GM23338 (cell line): ENCODE measurements at regions not wholly inside any gene's neighbourhood (a gene's known extent, or its start where the extent isn't known, plus 50 kb on each side); places are given as distances from the start of the nearest gene placed in this dataset.

ENCODE experiments used
- CTCF ChIP-seq, 2 experiments: fragments of 200-600 bp in 1 of 2; sonication (generic) in 1 of 2; conservative IDR thresholded peaks; 2 replicates each; pipeline versions ENCODE4 v1.5.1 to v1.6.1; 2016 to 2017; ENCODE audit warnings: antibody characterized with exemption in 2 of 2, low read depth in 2 of 2, mild to moderate bottlenecking in 2 of 2, moderate library complexity in 1 of 2
- EZH2 ChIP-seq: fragments of 200-600 bp; sonication (generic); IDR thresholded peaks from one replicate; pipeline ENCODE4 v1.8.0; 2017; ENCODE audit warnings: antibody characterized with exemption, mild to moderate bottlenecking, low read depth; ENCODE audit not compliant: unreplicated experiment
- EZH2phosphoT487 ChIP-seq: fragments of 200-600 bp; sonication (generic); IDR thresholded peaks from one replicate; pipeline ENCODE4 v1.8.1; 2018; ENCODE audit warnings: antibody characterized with exemption; ENCODE audit not compliant: unreplicated experiment
- POLR2AphosphoS5 ChIP-seq: IDR thresholded peaks from 2 replicates; pipeline ENCODE4 v1.6.1; 2016; ENCODE audit warnings: antibody characterized with exemption, low read depth
- REST ChIP-seq: IDR thresholded peaks from one replicate; pipeline ENCODE4 v1.6.1; 2018; ENCODE audit warnings: antibody characterized with exemption; ENCODE audit not compliant: unreplicated experiment
- ZNF331 ChIP-seq: fragments of 250-450 bp; sonication (Bioruptor Pico); IDR thresholded peaks from 2 replicates; pipeline ENCODE4 v1.5.0; 2020; ENCODE audit warnings: low read depth, mild to moderate bottlenecking, moderate library complexity

- no peak for TF ChIP-seq CTCF (conservative IDR thresholded peaks at IDR 0.05; ENCODE audit: low read depth in 2 of 2)
- no peak for TF ChIP-seq EZH2phosphoT487
- TF ChIP-seq EZH2: no peak
- TF ChIP-seq POLR2AphosphoS5: no peak
- no peak for TF ChIP-seq ZNF331 (CRISPR knock-in tag)
- TF ChIP-seq REST: no peak
Measured at GRCh38 chr1:213759359-213760181, 228.2 kb upstream of the PROX1 start.
